ENCODE measurements at regions not wholly inside any gene's neighbourhood (a gene's known extent, or its start where the extent isn't known, plus 50 kb on each side); places are given as distances from the start of the nearest gene placed in this dataset.

- H3K27me3 ChIP-seq (replicated peaks; ENCODE audit: insufficient read depth): no peaks in the 10 kb centered on the region
- no peaks in the 10 kb centered on the region for H3K36me3 ChIP-seq
- no peak overlapping the region for H3K4me3 ChIP-seq
- TF ChIP-seq, protein P1, sequence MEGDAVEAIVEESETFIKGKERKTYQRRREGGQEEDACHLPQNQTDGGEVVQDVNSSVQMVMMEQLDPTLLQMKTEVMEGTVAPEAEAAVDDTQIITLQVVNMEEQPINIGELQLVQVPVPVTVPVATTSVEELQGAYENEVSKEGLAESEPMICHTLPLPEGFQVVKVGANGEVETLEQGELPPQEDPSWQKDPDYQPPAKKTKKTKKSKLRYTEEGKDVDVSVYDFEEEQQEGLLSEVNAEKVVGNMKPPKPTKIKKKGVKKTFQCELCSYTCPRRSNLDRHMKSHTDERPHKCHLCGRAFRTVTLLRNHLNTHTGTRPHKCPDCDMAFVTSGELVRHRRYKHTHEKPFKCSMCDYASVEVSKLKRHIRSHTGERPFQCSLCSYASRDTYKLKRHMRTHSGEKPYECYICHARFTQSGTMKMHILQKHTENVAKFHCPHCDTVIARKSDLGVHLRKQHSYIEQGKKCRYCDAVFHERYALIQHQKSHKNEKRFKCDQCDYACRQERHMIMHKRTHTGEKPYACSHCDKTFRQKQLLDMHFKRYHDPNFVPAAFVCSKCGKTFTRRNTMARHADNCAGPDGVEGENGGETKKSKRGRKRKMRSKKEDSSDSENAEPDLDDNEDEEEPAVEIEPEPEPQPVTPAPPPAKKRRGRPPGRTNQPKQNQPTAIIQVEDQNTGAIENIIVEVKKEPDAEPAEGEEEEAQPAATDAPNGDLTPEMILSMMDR (IDR thresholded peaks at IDR 0.05): no peak
- no peak overlapping the region for H3K27ac ChIP-seq
- H3K9me3 ChIP-seq: no peaks in the 10 kb centered on the region
- no peak for ATAC-seq (ENCODE audit: insufficient number of reproducible peaks, low FRiP score, low read depth)
- no peaks in the 10 kb centered on the region for H3K4me1 ChIP-seq (ENCODE audit: control insufficient read depth in 1 of 2, low read depth in 2 of 2)
- no peak for DNase-seq (ENCODE audit: low spot score)
These were observed 1003.2 kb upstream of the FAM98A start for GRCh38 chr2:34602262-34602661.

GRCh38 chr2:34601561-34601960, 1002.5 kb upstream of the FAM98A start:
- Histone ChIP-seq H3K9me3 (no peaks in the 10 kb centered on the region), H3K4me3 (no peak overlapping the region), H3K4me1 (ENCODE audit: control insufficient read depth in 1 of 2, low read depth in 2 of 2) (no peaks in the 10 kb centered on the region), H3K27me3 (replicated peaks; ENCODE audit: insufficient read depth) (no peaks in the 10 kb centered on the region), H3K27ac (no peak overlapping the region), H3K36me3 (no peaks in the 10 kb centered on the region)
- ATAC-seq (ENCODE audit: insufficient number of reproducible peaks, low FRiP score, low read depth) (no peak), DNase-seq (ENCODE audit: low spot score) (no peak)
- TF ChIP-seq, protein P1 (IDR thresholded peaks at IDR 0.05): no peak

GRCh38 chr2:34578641-34579040, 979.5 kb upstream of the FAM98A start:
- no peaks in the 10 kb centered on the region for H3K9me3 ChIP-seq
- H3K36me3 ChIP-seq: no peaks in the 10 kb centered on the region
- ATAC-seq (ENCODE audit: insufficient number of reproducible peaks, low FRiP score, low read depth) (no peak), DNase-seq (ENCODE audit: low spot score) (no peak)
- no peak overlapping the region for H3K4me3 ChIP-seq
- H3K27me3 ChIP-seq (replicated peaks; ENCODE audit: insufficient read depth): no peaks in the 10 kb centered on the region
- no peaks in the 10 kb centered on the region for H3K4me1 ChIP-seq (ENCODE audit: control insufficient read depth in 1 of 2, low read depth in 2 of 2)
- no peak overlapping the region for H3K27ac ChIP-seq
- TF ChIP-seq, protein P1 (IDR thresholded peaks at IDR 0.05): no peak

DNA sequence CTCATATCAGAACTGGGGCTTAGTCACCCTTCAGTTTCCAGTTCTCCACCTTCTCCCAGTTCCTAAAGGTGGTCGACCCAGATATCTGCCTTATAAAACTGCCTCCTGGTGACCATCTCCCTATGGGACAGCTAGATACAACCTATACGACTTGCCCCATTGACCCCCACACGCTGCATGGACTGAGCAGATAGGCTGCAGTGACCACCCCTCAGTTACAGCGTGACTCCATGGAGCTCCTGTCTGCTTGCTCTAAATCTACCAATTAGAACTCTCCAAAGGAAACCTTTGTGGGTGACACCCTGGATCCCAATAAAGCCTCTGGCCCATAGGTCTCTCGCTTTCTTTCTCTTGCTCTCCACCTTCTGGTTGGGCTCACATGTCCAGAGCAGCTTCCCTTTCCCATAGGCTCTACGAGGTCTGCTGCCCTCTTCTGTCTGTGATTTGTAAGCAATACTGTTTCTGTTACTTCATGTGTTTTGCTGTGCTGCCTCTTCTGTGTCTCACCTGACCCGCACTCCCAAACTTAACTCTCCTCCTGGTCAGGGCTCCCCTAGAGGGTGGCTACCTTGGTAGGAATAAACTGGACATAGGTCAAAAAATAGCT, 971.3 kb upstream of the FAM98A start:
- no peak overlapping the region for H3K4me3 ChIP-seq
- no peaks in the 10 kb centered on the region for H3K9me3 ChIP-seq
- no peaks in the 10 kb centered on the region for H3K27me3 ChIP-seq (replicated peaks; ENCODE audit: insufficient read depth)
- no peaks in the 10 kb centered on the region for H3K4me1 ChIP-seq (ENCODE audit: control insufficient read depth in 1 of 2, low read depth in 2 of 2)
- DNase-seq (ENCODE audit: low spot score) (no peak), ATAC-seq (ENCODE audit: insufficient number of reproducible peaks, low FRiP score, low read depth) (no peak)
- H3K36me3 ChIP-seq: no peaks in the 10 kb centered on the region
- no peak overlapping the region for H3K27ac ChIP-seq
- TF ChIP-seq, protein P1 (IDR thresholded peaks at IDR 0.05): no peak

GRCh38 chr2:34567128-34567527, 968.0 kb upstream of the FAM98A start:
- ATAC-seq (ENCODE audit: insufficient number of reproducible peaks, low FRiP score, low read depth): no peak
- Histone ChIP-seq H3K36me3 (no peaks in the 10 kb centered on the region), H3K4me1 (ENCODE audit: control insufficient read depth in 1 of 2, low read depth in 2 of 2) (no peaks in the 10 kb centered on the region), H3K4me3 (no peak overlapping the region), H3K27me3 (replicated peaks; ENCODE audit: insufficient read depth) (no peaks in the 10 kb centered on the region), H3K27ac (no peak overlapping the region), H3K9me3 (no peaks in the 10 kb centered on the region)
- TF ChIP-seq, protein P1 (IDR thresholded peaks at IDR 0.05): no peak
- no peak for DNase-seq (ENCODE audit: low spot score)
